IMR-90 (cell line): ENCODE measurements at regions not wholly inside any gene's neighbourhood (a gene's known extent, or its start where the extent isn't known, plus 50 kb on each side); places are given as distances from the start of the nearest gene placed in this dataset.

Experiments
- ATAC-seq: fragments of 200-7000 bp; cut with Tn5 transposase; 2 replicates; pipeline ENCODE4 v1.9.1; 2020; ENCODE audit warnings: low read depth, mild to moderate bottlenecking, moderate library complexity
- BruUV-seq: library from RNA; stranded (reverse); fragments of 400-500 nt; replicated peaks from 2 replicates; lab custom pipeline; 2021; lab: Mats Ljungman, UMichigan
- CTCF ChIA-PET: fragments of 300-600 bp; formaldehyde crosslinking; extraction: SDS; loops from one replicate; lab custom pipeline; 2021; ENCODE audit warnings: antibody characterized with exemption; lab: Yijun Ruan, JAX
- POLR2A ChIA-PET: fragments of 300-600 bp; sonication (Branson Sonifier 250); formaldehyde crosslinking; loops from one replicate; lab custom pipeline; 2022; ENCODE audit warnings: antibody characterized with exemption; ENCODE audit not compliant: unreplicated experiment; lab: Charles Lee
- DNase-seq: peaks from one replicate; pipeline ENCODE4 v3.0.0; 2013
- H2AFZ ChIP-seq: replicated peaks from 2 replicates; pipeline ENCODE3; 2013; ENCODE audit warnings: low read length, mild to moderate bottlenecking; ENCODE audit not compliant: poor library complexity
- H2AK5ac ChIP-seq: 2 replicates; pipeline ENCODE4 v1.6.1; 2013; ENCODE audit warnings: low read depth, low read length, inconsistent platforms
- H2AK9ac ChIP-seq: replicated peaks from 2 replicates; pipeline ENCODE3; 2013; ENCODE audit warnings: mild to moderate bottlenecking, low read depth, low read length, moderate library complexity; ENCODE audit not compliant: poor library complexity
- H2BK120ac ChIP-seq: 2 replicates; pipeline ENCODE4 v1.6.1; 2013; ENCODE audit warnings: low read depth, low read length, inconsistent platforms
- H2BK15ac ChIP-seq: 3 replicates; pipeline ENCODE4 v1.6.1; 2013; ENCODE audit warnings: low read depth, low read length, inconsistent platforms
- H2BK20ac ChIP-seq: 2 replicates; pipeline ENCODE4 v1.6.1; 2013; ENCODE audit warnings: low read depth, mild to moderate bottlenecking, inconsistent platforms, low read length, moderate library complexity
- H2BK5ac ChIP-seq: 2 replicates; pipeline ENCODE4 v1.6.1; 2013; ENCODE audit warnings: mild to moderate bottlenecking, low read depth, low read length, inconsistent platforms; ENCODE audit not compliant: poor library complexity, severe bottlenecking
- H3K14ac ChIP-seq: replicated peaks from 2 replicates; pipeline ENCODE4 v1.6.1; 2013; ENCODE audit warnings: low read depth, low read length, inconsistent platforms
- H3K18ac ChIP-seq: 2 replicates; pipeline ENCODE4 v1.6.1; 2013; ENCODE audit warnings: low read depth, low read length, control low read depth
- H3K23ac ChIP-seq: 2 replicates; pipeline ENCODE4 v1.6.1; 2013; ENCODE audit warnings: low read depth, low read length, inconsistent platforms
- H3K27ac ChIP-seq: 2 replicates; pipeline ENCODE4 v1.5.1; 2013; ENCODE audit warnings: mild to moderate bottlenecking, control low read depth, low read length; ENCODE audit not compliant: insufficient read depth
- H3K27me3 ChIP-seq: 2 replicates; pipeline ENCODE4 v1.6.1; 2013; ENCODE audit warnings: low read length; ENCODE audit not compliant: control insufficient read depth, insufficient read depth
- H3K36me3 ChIP-seq: 2 replicates; pipeline ENCODE4 v1.6.1; 2013; ENCODE audit warnings: low read length, mixed read lengths; ENCODE audit not compliant: control insufficient read depth, insufficient read depth
- H3K4ac ChIP-seq: 2 replicates; pipeline ENCODE4 v1.6.1; 2013; ENCODE audit warnings: low read depth, low read length, inconsistent platforms
- H3K4me1 ChIP-seq: 2 replicates; pipeline ENCODE4 v1.6.1; 2013; ENCODE audit warnings: low read length, mixed read lengths; ENCODE audit not compliant: control insufficient read depth, insufficient read depth
- H3K4me2 ChIP-seq: 2 replicates; pipeline ENCODE4 v1.6.1; 2013; ENCODE audit warnings: low read depth, mild to moderate bottlenecking, control low read depth, low read length, moderate library complexity
- H3K4me3 ChIP-seq: 2 replicates; pipeline ENCODE4 v1.5.1; 2013; ENCODE audit warnings: low read depth, mild to moderate bottlenecking, control low read depth, low read length, moderate library complexity; ENCODE audit not compliant: insufficient read depth
- H3K56ac ChIP-seq: 2 replicates; pipeline ENCODE4 v1.6.1; 2013; ENCODE audit warnings: low read length, inconsistent platforms; ENCODE audit not compliant: insufficient read depth; ENCODE audit errors: extremely low read depth
- H3K79me1 ChIP-seq, 2 experiments: 2 replicates each; pipeline ENCODE4 v1.6.1; 2013; ENCODE audit warnings: low read length in 2 of 2, inconsistent platforms in 1 of 2, low read depth in 1 of 2
- H3K9ac ChIP-seq: 2 replicates; pipeline ENCODE4 v1.6.1; 2013; ENCODE audit warnings: low read depth, low read length, control low read depth
- H3K9me1 ChIP-seq: 2 replicates; pipeline ENCODE4 v1.6.1; 2013; ENCODE audit warnings: low read length, inconsistent platforms; ENCODE audit not compliant: insufficient read depth
- H3K9me3 ChIP-seq: 2 replicates; pipeline ENCODE4 v1.6.1; 2013; ENCODE audit warnings: low read length; ENCODE audit not compliant: control insufficient read depth, insufficient read depth
- H4K20me1 ChIP-seq: 2 replicates; pipeline ENCODE4 v1.6.1; 2013; ENCODE audit warnings: low read length, inconsistent platforms; ENCODE audit not compliant: insufficient read depth
- H4K5ac ChIP-seq: 2 replicates; pipeline ENCODE4 v1.6.1; 2013; ENCODE audit warnings: mild to moderate bottlenecking, low read depth, low read length, control low read depth
- H4K8ac ChIP-seq, 2 experiments: 2 replicates each; pipeline ENCODE4 v1.6.1; 2013; ENCODE audit warnings: low read depth in 2 of 2, low read length in 2 of 2, control low read depth in 1 of 2, inconsistent platforms in 1 of 2
- H4K91ac ChIP-seq: 2 replicates; pipeline ENCODE4 v1.6.1; 2013; ENCODE audit warnings: low read depth, low read length, inconsistent platforms; ENCODE audit not compliant: insufficient read depth
- CEBPB ChIP-seq: IDR thresholded peaks from 2 replicates; pipeline ENCODE4 v1.6.1; 2012; ENCODE audit warnings: low read depth, low read length, improper control_type of control experiment
- MAFK ChIP-seq: IDR thresholded peaks from 2 replicates; pipeline ENCODE4 v1.6.1; 2012; ENCODE audit warnings: low read depth, low read length, improper control_type of control experiment
- MAZ ChIP-seq: IDR thresholded peaks from 2 replicates; pipeline ENCODE4 v1.6.1; 2012; ENCODE audit warnings: low read depth, mild to moderate bottlenecking, low read length, improper control_type of control experiment, moderate library complexity, borderline replicate concordance
- NFE2L2 ChIP-seq: fragments of 150-350 bp; IDR thresholded peaks from 2 replicates; pipeline ENCODE4 v1.6.1; 2016; ENCODE audit warnings: low read depth, mild to moderate bottlenecking, low read length
- POLR2A ChIP-seq: IDR thresholded peaks from 2 replicates; pipeline ENCODE4 v1.6.1; 2012; ENCODE audit warnings: mild to moderate bottlenecking, low read depth, low read length
- WGBS, 2 experiments: methylation state at CpG; one replicate each; pipeline versions ENCODE4 v1.1.5 to v1.1.7; 2013; ENCODE audit warnings: missing lambda C conversion rate in 2 of 2; ENCODE audit not compliant: insufficient read length in 1 of 2; ENCODE audit errors: extremely low coverage in 2 of 2; 5-methylcytosine and 5-hydroxymethylcytosine counted together
- dilution Hi-C: fragments of 300-500 bp; cut with HindIII; formaldehyde crosslinking; loops from one replicate; pipeline ENCODE4 v1.14.3; 2018; ENCODE audit warnings: low sequenced_read_pairs; ENCODE audit not compliant: unreplicated experiment
- in situ Hi-C: fragments of 300-500 bp; cut with MboI; formaldehyde crosslinking; loops from 3 replicates; pipeline ENCODE4 v1.14.3; 2019; ENCODE audit warnings: low sequenced_read_pairs, inconsistent platforms, mixed read lengths
- intact Hi-C: fragments of 100-400 bp; cut with micrococcal nuclease; formaldehyde crosslinking; loops from 2 replicates; pipeline ENCODE4 v1.10.0; 2022

DNA sequence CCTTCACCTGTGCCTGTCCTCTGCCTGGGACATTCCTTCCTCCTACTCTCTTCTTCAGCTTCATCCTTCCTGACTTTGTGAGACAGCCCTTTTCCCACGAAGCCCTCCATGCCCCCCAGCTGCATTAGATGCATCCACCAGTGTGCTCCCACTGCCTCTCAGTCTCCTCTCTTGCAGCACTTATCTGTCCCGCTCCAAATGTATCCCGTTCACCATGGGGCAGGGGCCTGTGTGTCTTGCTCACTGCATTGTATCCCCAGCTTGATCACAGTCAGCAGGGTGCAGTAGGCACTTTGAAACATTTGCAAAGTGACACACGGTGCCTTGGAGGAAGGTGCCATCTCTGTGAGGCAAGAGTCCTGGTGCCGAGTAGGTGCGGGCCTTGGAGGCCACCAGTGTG, 104.0 kb downstream of the SLC25A47 start:
- no peak overlapping the region for H2BK20ac ChIP-seq
- TF ChIP-seq MAFK, result no peak
- TF ChIP-seq MAZ, result no peak
- no peak for TF ChIP-seq POLR2A
- TF ChIP-seq CEBPB, result no peak
- no peak for TF ChIP-seq NFE2L2
- H4K5ac ChIP-seq, result no peak overlapping the region
- ChIA-PET CTCF (no interaction called here), POLR2A (no interaction called here)
- H3K27ac ChIP-seq, result no peak overlapping the region
- no peak overlapping the region for H2AK5ac ChIP-seq
- no peak overlapping the region for H2BK5ac ChIP-seq
- H2BK15ac ChIP-seq, result no peak overlapping the region
- no peaks in the 10 kb centered on the region for H3K9me3 ChIP-seq
- H3K36me3 ChIP-seq, result no peaks in the 10 kb centered on the region
- no peak overlapping the region for H3K14ac ChIP-seq
- intact Hi-C loops (no loop called here), dilution Hi-C loops (no loop called here), in situ Hi-C loops (no loop called here)
- H2AK9ac ChIP-seq, result no peak overlapping the region
- ATAC-seq, result no peak
- no peak overlapping the region for H4K91ac ChIP-seq
- peaks cover 16% of the 10 kb centered on the region for H3K9me1 ChIP-seq
- H2BK120ac ChIP-seq, result no peak overlapping the region
- H3K9ac ChIP-seq, result no peak overlapping the region
- peaks cover 26% of the 10 kb centered on the region; the same call in 1 of the 2 replicates for H4K20me1 ChIP-seq
- BruUV-seq, result no TSS peak
- H3K18ac ChIP-seq, result no peak overlapping the region
- H3K79me1 ChIP-seq, result peaks cover 9 to 18% of the 10 kb centered on the region in 2 experiments; a peak in 3 of 4 replicates
- H4K8ac ChIP-seq, result no peak overlapping the region
- no peak for DNase-seq
- H2AFZ ChIP-seq, result no peak overlapping the region
- peaks cover 3% of the 10 kb centered on the region; the same call in 1 of the 2 replicates for H3K4me1 ChIP-seq
- 80% methylated on average over 1 of the region's 6 CpGs; no CpG with 5 or more reads in 1 of the 2 experiments for WGBS, 2 experiments
- no peak overlapping the region for H3K4me3 ChIP-seq
- H3K4ac ChIP-seq, result no peak overlapping the region
- no peak overlapping the region; the same call in 1 of the 2 replicates for H3K23ac ChIP-seq
- H3K56ac ChIP-seq, result no peak overlapping the region
- H3K27me3 ChIP-seq, result no peaks in the 10 kb centered on the region
- no peak overlapping the region for H3K4me2 ChIP-seq
